ENCODE measurements at regions not wholly inside any gene's neighbourhood (a gene's known extent, or its start where the extent isn't known, plus 50 kb on each side); places are given as distances from the start of the nearest gene placed in this dataset.

DNA sequence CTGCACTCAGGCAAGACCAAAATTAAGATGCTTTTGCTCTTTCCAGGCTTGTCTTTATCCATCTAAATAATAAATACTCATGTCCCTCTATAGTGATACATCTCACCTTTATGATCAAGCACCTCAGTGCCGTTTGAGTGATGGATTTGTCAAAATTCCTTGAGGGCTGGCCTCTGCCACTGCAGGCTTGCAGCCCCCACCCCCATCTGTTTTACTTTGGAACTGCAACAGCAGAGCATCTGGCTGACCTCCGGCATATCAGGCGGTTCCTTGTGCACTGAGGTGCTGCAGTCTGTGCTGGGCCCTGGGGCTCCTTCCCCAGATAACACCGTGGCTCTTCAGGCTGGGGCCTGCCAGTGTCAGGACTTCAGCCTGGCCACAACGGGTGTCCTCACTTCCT, 386.9 kb downstream of the CDH26 start:
- H3K9me2 ChIP-seq (ENCODE audit: insufficient read depth, low read length), result no peaks in the 10 kb centered on the region
- H2AFZ ChIP-seq (ENCODE audit: low read length), result no peak overlapping the region
- H3K4me1 ChIP-seq (ENCODE audit: insufficient read depth, low read length, poor library complexity, severe bottlenecking), result no peaks in the 10 kb centered on the region
- no peaks in the 10 kb centered on the region for H3K36me3 ChIP-seq (ENCODE audit: insufficient read depth, low read length)
- no peaks in the 10 kb centered on the region for H3K9me3 ChIP-seq (ENCODE audit: low read length)
- no peak overlapping the region for H3K4me2 ChIP-seq (ENCODE audit: low read length)
- POLR2A ChIA-PET, result no interaction called here
- TF ChIP-seq EZH2phosphoT487 (IDR thresholded peaks at IDR 0.05; ENCODE audit: borderline replicate concordance, low read depth, low read length) (no peak), CTCF (conservative IDR thresholded peaks at IDR 0.05; ENCODE audit: low read length) (no peak)
- no peak for DNase-seq (ENCODE audit: low spot score)
- H4K20me1 ChIP-seq (ENCODE audit: insufficient read depth, low read length), result no peaks in the 10 kb centered on the region
- no TSS peak for BruUV-seq (replicated peaks)
- intact Hi-C loops (cut with micrococcal nuclease; ENCODE audit: unreplicated experiment), result no loop called here
- H3K79me2 ChIP-seq (ENCODE audit: insufficient read depth, low read depth, low read length), result no peaks in the 10 kb centered on the region
- H3K27ac ChIP-seq (ENCODE audit: low read depth, low read length, poor library complexity, severe bottlenecking), result no peak overlapping the region
- no peak overlapping the region for H3K4me3 ChIP-seq (ENCODE audit: low read depth, low read length, poor library complexity, severe bottlenecking)
- CTCF ChIA-PET (ENCODE audit: unreplicated experiment), result no interaction called here

DNA sequence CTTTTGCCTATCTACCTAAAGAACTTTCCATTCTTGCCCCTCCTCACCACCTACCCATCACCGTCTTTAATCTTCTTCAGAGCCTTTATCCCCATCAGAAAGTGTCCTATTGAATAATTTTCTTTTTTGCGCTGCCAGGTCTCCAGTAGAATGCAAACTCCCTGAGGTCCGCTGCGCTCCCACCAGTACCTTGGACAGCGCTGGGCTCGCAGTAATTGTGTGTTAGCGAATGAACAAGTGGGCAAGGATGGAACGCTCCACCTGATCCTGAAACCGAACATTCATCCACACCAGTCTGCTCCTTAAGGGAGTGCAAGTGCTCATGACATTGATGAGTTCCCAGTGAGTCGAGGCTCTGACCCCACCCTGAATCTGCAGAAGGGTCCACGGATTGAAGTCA, 391.2 kb downstream of the CDH26 start:
- Histone ChIP-seq H3K79me2 (ENCODE audit: insufficient read depth, low read depth, low read length) (no peaks in the 10 kb centered on the region), H3K4me3 (ENCODE audit: low read depth, low read length, poor library complexity, severe bottlenecking) (no peak overlapping the region), H4K20me1 (ENCODE audit: insufficient read depth, low read length) (no peaks in the 10 kb centered on the region), H3K9me2 (ENCODE audit: insufficient read depth, low read length) (no peaks in the 10 kb centered on the region), H3K4me2 (ENCODE audit: low read length) (no peak overlapping the region), H3K27ac (ENCODE audit: low read depth, low read length, poor library complexity, severe bottlenecking) (no peak overlapping the region), H3K36me3 (ENCODE audit: insufficient read depth, low read length) (no peaks in the 10 kb centered on the region), H3K9me3 (ENCODE audit: low read length) (no peaks in the 10 kb centered on the region), H3K4me1 (ENCODE audit: insufficient read depth, low read length, poor library complexity, severe bottlenecking) (no peaks in the 10 kb centered on the region), H2AFZ (ENCODE audit: low read length) (no peak overlapping the region)
- ChIA-PET POLR2A (no interaction called here), CTCF (ENCODE audit: unreplicated experiment) (no interaction called here)
- no peak for DNase-seq (ENCODE audit: low spot score)
- intact Hi-C loops (cut with micrococcal nuclease; ENCODE audit: unreplicated experiment), result no loop called here
- no TSS peak for BruUV-seq (replicated peaks)
- TF ChIP-seq CTCF (conservative IDR thresholded peaks at IDR 0.05; ENCODE audit: low read length) (no peak), EZH2phosphoT487 (IDR thresholded peaks at IDR 0.05; ENCODE audit: borderline replicate concordance, low read depth, low read length) (no peak)

DNA sequence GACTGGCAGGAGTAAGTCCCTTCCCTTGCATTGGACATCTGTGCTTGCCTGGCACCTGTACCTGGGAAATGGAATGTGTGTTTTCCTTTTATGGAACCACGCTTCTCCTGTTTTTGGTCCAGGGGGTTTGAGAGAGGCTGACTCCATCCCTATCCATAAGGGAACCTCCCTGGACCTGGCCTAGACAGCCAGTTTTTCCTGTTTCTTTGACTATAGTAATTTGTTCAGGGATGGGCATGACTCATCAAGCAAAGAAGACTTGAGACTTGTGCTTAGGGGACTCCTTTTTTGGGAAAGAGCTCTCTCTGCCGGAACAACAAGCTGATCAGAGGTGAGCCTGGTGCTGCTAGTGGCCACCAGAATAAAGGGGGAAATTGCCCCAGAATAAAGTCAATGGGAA, 393.8 kb downstream of the CDH26 start:
- no peak overlapping the region for H3K4me3 ChIP-seq (ENCODE audit: low read depth, low read length, poor library complexity, severe bottlenecking)
- H3K27ac ChIP-seq (ENCODE audit: low read depth, low read length, poor library complexity, severe bottlenecking), result no peak overlapping the region
- H2AFZ ChIP-seq (ENCODE audit: low read length), result no peak overlapping the region
- no peaks in the 10 kb centered on the region for H3K9me3 ChIP-seq (ENCODE audit: low read length)
- BruUV-seq (replicated peaks), result no TSS peak
- no peaks in the 10 kb centered on the region for H3K79me2 ChIP-seq (ENCODE audit: insufficient read depth, low read depth, low read length)
- H3K4me1 ChIP-seq (ENCODE audit: insufficient read depth, low read length, poor library complexity, severe bottlenecking), result no peaks in the 10 kb centered on the region
- POLR2A ChIA-PET, result no interaction called here
- H4K20me1 ChIP-seq (ENCODE audit: insufficient read depth, low read length), result no peaks in the 10 kb centered on the region
- H3K4me2 ChIP-seq (ENCODE audit: low read length), result no peak overlapping the region
- intact Hi-C loops (cut with micrococcal nuclease; ENCODE audit: unreplicated experiment), result no loop called here
- H3K9me2 ChIP-seq (ENCODE audit: insufficient read depth, low read length), result no peaks in the 10 kb centered on the region
- TF ChIP-seq EZH2phosphoT487 (IDR thresholded peaks at IDR 0.05; ENCODE audit: borderline replicate concordance, low read depth, low read length) (no peak), CTCF (conservative IDR thresholded peaks at IDR 0.05; ENCODE audit: low read length) (no peak)
- no peaks in the 10 kb centered on the region for H3K36me3 ChIP-seq (ENCODE audit: insufficient read depth, low read length)
- CTCF ChIA-PET (ENCODE audit: unreplicated experiment), result no interaction called here
- no peak for DNase-seq (ENCODE audit: low spot score)

Data from OCI-LY7 (cell line).